ENCODE measurements at regions not wholly inside any gene's neighbourhood (a gene's known extent, or its start where the extent isn't known, plus 50 kb on each side); places are given as distances from the start of the nearest gene placed in this dataset.
A peak's percentile ranks its signal among the peaks of the same experiment; 100 is the strongest.

GRCh38 chr18:57202881-57203280, 56.0 kb downstream of the BOD1L2 start:
- ATAC-seq, result no peak
- no peak for DNase-seq (ENCODE audit: low spot score)
- intact Hi-C loops (cut with DNase I), result no loop called here

DNA sequence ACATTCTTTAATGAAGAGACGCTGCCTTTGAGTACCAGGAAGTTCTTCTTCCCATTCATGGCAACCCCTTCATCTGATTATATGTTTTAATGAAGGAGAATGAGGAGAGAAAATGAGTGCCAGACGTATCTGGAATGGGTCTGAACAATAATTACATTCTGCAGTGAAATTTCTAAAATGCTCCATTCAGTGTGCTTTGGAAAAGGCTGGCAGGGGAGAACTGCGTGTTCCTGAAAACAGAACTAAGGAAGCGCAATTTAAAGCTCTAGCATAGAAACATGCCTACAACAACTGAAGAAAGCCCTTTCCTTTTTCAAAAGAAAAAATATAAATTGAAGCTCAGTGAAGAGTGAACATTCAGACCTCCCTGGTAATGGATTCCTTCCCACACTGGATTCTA, 58.8 kb downstream of the BOD1L2 start:
- ATAC-seq, result no peak
- DNase-seq (ENCODE audit: low spot score), result no peak
- intact Hi-C loops (cut with DNase I), result no loop called here

- intact Hi-C loops (cut with DNase I), result no loop called here
- DNase-seq (ENCODE audit: low spot score), result no peak
- no peak for ATAC-seq
Measured at GRCh38 chr18:57207124-57207916, 60.4 kb downstream of the BOD1L2 start.

DNA sequence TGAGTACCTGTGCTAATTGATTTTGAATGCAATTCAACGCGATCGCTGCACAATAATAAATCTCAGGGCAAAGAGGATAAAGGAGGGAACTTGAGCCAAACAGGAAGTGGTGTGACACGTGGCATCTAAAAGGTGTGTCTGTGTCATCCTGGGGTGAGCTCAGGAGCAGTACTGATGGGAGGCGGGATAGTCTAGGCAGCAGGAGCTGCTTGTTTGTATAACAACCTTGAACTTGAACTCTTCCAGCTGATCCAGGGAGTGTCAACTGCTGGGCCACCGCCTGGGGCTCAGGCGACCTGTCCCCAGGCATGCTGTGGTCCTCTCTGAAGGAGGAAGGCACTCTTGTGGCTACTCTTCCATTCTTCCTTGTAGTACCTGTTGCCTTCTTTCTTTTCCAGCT, 61.2 kb downstream of the BOD1L2 start:
- ATAC-seq (no peak), DNase-seq (ENCODE audit: low spot score) (no peak)
- intact Hi-C loops (cut with DNase I), result no loop called here

GRCh38 chr18:57209713-57210106, 62.8 kb downstream of the BOD1L2 start:
- intact Hi-C loops (cut with DNase I), result no loop called here
- DNase-seq (ENCODE audit: low spot score) (no peak), ATAC-seq (no peak)

DNA sequence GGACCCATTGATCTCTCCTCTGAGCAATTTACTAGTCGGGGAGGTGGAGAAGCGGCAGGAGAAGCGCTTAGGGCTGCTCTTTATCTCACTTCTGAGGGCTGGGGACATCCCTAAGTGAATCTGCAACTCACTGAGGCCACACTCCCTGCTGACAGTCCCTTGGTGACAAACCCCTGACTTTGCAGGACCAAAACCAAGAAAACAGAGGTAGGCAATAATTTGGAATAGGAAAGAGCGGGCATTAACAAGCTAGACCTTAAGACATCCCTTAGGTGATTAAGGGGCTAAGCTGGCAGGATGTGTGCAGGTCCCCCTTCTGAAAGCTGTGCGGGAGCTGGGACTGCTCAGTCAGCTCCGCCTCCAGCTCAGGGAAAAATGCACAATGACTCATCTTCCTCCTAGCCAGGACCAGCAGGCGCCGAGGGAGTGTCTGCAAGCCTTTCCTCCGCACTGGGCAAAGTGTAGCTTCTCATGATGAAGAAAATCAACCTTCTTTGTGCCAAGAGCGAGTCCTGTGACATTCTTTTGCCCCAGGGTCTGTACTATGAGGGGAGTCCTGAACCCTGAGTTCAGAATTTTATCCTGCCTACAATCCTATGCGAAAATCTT, 63.3 kb downstream of the BOD1L2 start:
- intact Hi-C loops (cut with DNase I), result no loop called here

GRCh38 chr18:57210716-57211411, 64.0 kb downstream of the BOD1L2 start:
- intact Hi-C loops (cut with DNase I), result no loop called here
- ATAC-seq (no peak), DNase-seq (ENCODE audit: low spot score) (no peak)

More for the DNA sequence above, 63.3 kb downstream of the BOD1L2 start:
- ATAC-seq, result peak; percentile 67
- DNase-seq (ENCODE audit: low spot score), result no peak

DNA sequence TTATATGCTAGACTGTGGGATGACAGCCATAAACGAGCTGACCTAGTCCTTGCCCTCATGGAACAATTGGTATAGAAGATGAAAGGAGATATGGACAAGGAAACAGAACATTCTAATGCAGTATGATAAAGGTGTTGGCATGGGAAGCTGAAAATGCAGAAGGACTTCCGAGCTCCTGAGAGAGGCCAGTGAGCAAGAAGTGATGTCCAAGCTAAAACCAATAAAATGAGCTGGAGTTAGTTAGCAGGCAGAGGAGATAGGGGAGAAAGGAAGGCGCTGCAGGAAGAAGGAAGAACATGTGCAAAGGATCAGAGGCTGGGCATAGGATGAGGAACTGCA, 64.5 kb downstream of the BOD1L2 start:
- DNase-seq (ENCODE audit: low spot score) (no peak), ATAC-seq (no peak)
- intact Hi-C loops (cut with DNase I), result no loop called here

DNA sequence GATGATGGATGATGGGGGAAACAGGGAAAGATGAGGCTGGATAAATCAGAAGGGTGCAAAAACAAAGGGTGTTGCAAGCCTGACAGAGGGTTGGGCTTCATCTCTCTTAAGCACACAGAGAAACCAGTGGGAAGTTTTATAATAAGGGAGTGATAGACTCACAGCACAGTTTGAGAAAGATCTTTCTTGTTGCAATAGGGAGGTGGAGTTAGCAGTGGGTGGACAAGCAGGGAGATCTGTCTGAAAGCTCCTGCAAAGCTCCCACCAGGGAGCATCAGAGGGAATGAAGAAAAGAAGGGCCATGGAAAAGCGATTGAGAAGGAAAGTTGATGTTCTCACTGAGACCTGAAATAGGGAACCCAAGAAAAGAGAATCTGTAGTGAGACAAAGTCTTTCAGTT, 64.9 kb downstream of the BOD1L2 start:
- no peak for ATAC-seq
- intact Hi-C loops (cut with DNase I), result no loop called here
- no peak for DNase-seq (ENCODE audit: low spot score)

- ATAC-seq, result no peak
- intact Hi-C loops (cut with DNase I), result no loop called here
- DNase-seq (ENCODE audit: low spot score), result no peak
Measured at GRCh38 chr18:57212678-57213077, 65.8 kb downstream of the BOD1L2 start.

DNA sequence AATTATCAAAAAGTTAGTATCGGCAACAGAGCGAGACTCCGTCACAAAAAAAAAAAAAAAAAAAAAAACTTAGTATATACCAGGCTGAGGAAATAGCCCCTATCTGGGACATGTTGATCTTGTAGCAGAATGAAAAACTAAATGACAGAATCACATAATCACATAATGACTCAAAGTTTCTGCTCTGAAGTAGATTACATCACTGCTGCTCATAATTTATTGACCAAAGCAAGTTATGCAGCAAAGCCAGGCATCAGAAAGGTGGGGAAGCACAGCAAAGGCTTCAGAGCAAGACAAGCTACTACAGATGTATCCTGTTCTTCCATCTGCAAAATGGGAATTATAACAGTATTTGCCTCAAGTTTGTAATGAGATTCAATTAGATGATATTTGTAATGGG, 68.1 kb downstream of the BOD1L2 start:
- no peak for DNase-seq (ENCODE audit: low spot score)
- no peak for ATAC-seq
- intact Hi-C loops (cut with DNase I), result no loop called here

GRCh38 chr18:57218281-57218680, 71.4 kb downstream of the BOD1L2 start:
- intact Hi-C loops (cut with DNase I), result no loop called here
- DNase-seq (ENCODE audit: low spot score) (no peak), ATAC-seq (no peak)

DNA sequence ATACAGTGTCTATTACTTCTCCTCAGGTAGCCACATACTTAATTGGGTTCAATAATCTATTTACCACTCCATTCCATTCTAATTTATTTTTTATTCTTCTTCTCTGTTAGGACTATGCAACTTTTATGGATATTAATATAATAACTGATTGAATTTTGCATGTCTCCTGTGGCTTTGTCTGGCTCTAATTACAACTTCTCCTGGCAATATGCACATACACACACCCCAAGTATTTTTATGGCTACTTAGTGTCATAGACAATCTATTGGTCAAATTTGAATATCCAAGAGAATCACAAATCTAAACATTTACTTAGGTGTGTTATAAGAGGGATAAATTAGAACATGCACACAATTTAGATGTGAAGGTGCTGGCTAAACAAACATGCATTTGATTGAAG, 73.1 kb downstream of the BOD1L2 start:
- ATAC-seq (no peak), DNase-seq (ENCODE audit: low spot score) (no peak)
- intact Hi-C loops (cut with DNase I), result no loop called here

- DNase-seq (ENCODE audit: low spot score) (no peak), ATAC-seq (no peak)
- intact Hi-C loops (cut with DNase I), result no loop called here
Measured at GRCh38 chr18:57220480-57220879, 73.6 kb downstream of the BOD1L2 start.

DNA sequence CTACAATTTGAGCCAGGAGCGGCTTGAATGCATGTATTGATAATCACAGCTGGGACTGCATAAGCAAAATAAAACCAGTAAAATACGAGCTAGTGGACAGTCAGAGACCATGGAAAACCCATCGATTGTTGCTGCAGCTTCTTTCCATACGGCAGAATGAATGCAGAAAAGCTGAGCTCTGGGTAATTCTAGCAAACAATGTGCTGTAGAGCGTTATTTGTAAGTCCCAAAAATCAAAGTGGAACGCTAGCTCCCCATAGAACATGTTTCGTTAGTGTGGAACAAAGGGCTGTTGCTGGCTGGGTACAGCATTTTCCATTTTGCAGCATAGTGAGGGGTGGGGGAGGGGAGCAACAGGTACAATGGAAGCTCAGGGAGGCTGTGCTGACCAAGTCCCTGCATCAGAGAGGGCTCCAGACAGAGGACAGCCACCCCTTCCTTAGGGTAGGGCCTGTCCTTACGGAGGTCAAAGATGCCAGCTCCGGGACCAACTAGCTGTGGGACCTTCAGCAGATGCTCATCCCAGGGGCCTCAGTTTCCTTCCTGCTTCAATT, 74.1 kb downstream of the BOD1L2 start:
- intact Hi-C loops (cut with DNase I), result no loop called here
- ATAC-seq, result no peak
- no peak for DNase-seq (ENCODE audit: low spot score)

DNA sequence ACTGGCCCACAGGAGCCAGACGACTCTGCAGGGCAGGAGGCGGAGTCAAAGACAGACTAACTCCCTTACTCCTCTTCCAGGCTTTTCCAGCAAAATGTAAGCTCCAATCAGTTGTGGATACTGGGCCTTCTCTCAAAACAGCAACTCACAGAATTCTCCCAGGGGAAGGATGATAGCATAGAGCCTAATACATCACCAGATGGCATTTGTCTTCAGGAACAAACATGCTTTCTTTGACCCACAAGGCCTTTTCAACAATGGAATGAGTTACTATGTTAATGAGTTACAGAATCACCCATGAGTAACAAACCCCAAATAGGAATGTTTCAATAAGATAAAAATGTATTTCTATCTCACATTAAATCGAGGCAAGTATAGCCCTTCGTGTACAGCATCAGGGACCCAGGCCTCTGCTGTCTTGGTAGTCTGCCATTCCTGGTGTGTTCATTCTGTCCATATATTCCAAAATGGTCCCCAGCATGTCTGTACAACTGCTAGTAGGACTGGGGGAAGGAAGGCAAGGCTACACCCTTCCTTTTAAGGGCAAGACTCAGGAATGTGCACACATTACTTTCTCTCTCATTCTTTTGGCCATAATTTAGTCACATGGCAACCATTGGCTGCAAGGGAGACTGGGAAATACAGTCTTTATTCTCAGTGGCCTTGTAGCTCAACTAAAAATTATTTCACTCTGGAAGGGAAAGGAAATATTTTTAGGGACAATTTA, 76.4 kb downstream of the BOD1L2 start:
- ATAC-seq (no peak), DNase-seq (ENCODE audit: low spot score) (no peak)
- intact Hi-C loops (cut with DNase I), result no loop called here

GRCh38 chr18:57230861-57231585, 84.1 kb downstream of the BOD1L2 start:
- DNase-seq (ENCODE audit: low spot score), result no peak
- ATAC-seq, result no peak
- intact Hi-C loops (cut with DNase I), result no loop called here

GRCh38 chr18:57231864-57232263, 85.0 kb downstream of the BOD1L2 start:
- intact Hi-C loops (cut with DNase I), result no loop called here
- DNase-seq (ENCODE audit: low spot score) (no peak), ATAC-seq (no peak)

DNA sequence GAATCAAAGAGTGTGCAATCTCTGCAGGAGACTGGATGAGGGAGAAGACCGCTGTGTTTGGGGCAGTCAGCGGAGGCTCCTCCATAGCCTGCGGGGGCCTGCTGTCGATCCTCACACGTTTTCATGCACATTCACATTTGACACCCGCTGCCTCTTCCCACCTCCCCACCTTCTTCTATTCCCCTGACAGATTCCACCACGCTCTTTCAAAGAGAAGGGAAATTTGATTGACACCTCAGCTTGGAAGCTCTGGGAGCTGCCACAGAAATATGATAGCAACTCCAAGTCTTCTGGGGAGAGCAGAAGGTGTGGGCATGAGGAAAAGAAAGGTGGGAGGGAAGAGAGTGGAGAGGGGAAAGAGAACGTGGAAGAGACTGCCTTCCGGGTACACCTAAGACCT, 87.5 kb downstream of the BOD1L2 start:
- ATAC-seq, result no peak
- intact Hi-C loops (cut with DNase I), result no loop called here

More for the DNA sequence above, 87.5 kb downstream of the BOD1L2 start:
- DNase-seq (ENCODE audit: low spot score), result no peak

Measured in sciatic nerve (tissue), 2 donors.